HG02678 (cell line): ENCODE measurements at regions not wholly inside any gene's neighbourhood (a gene's known extent, or its start where the extent isn't known, plus 50 kb on each side); places are given as distances from the start of the nearest gene placed in this dataset.

Experiments used
- ATAC-seq: cut with Tn5 transposase; IDR thresholded peaks from one replicate; pipeline ENCODE4 v1.9.1; 2021; ENCODE audit warnings: mild to moderate bottlenecking, moderate library complexity; ENCODE audit not compliant: unreplicated experiment

GRCh38 chr10:130804778-130805634 lies 506.5 kb downstream of the TCERG1L start:
- no peak for ATAC-seq

DNA sequence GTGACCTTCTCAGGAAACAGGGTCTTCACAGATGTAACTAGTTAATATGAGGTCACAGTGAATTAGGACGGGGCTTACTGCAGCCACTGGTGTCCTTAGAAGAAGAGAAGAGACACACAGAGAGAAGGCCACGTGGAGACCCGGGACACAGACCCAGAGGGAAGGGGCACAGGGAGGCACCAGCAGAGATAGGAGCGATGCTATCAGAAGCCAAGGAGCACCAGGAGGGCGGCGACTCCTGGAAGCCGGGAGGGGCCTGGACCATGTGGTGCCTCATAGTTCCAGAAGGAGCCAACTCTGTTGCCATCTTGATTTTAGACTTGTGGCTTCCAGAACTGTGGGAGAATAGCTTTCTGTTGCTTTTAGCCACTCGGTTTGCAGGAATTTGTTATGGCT lies 505.9 kb downstream of the TCERG1L start:
- ATAC-seq, result no peak

- ATAC-seq, result no peak
Observed at GRCh38 chr10:130806426-130806825, 505.1 kb downstream of the TCERG1L start.

- no peak for ATAC-seq
Observed at GRCh38 chr10:130807096-130807495, 504.4 kb downstream of the TCERG1L start.

- no peak for ATAC-seq
Observed at GRCh38 chr10:130807721-130808120, 503.8 kb downstream of the TCERG1L start.

DNA sequence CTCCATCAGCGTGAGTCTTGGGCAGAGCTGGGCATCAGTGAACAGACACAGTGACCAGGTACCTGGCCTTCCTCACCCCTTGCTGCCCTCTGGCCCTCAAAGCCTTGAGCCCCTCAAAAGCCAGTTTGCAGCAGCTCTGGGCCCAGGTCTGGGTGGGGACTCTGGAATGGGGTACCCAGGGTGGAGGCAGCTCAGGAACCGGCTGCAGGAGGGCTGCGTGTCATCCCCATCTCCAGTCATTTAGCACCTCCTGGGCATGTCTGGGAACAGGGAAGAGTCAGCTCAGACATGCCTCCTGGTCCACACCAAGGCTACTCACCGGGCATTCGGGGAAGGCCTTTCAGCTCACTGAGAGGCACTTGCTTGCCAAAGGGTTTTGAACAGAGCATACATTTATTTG lies 503.3 kb downstream of the TCERG1L start:
- ATAC-seq, result no peak

DNA sequence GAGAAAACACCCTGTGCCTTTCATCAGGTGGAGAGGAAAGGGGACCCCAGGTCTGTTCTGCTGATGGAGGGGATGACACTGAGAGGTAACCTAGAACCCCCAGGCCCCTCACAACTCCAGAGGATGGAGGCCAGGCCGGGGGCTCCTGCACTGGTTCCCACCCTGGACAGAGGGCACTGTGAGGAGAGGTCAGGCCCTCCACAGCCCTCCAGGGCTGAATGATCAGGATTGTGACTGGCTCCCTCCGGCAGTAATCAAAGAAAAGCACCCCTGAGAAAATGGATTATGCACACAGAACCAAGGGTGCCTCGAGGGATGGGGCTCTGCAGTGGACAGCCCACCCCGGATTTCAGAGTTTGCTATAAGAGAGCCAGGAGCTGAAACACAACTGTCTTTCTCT lies 502.8 kb downstream of the TCERG1L start:
- ATAC-seq, result no peak

GRCh38 chr10:130809181-130809580 lies 502.3 kb downstream of the TCERG1L start:
- no peak for ATAC-seq

- ATAC-seq, result no peak
Observed at GRCh38 chr10:130809761-130810515, 501.6 kb downstream of the TCERG1L start.

- no peak for ATAC-seq
Observed at GRCh38 chr10:130810856-130811255, 500.7 kb downstream of the TCERG1L start.

DNA sequence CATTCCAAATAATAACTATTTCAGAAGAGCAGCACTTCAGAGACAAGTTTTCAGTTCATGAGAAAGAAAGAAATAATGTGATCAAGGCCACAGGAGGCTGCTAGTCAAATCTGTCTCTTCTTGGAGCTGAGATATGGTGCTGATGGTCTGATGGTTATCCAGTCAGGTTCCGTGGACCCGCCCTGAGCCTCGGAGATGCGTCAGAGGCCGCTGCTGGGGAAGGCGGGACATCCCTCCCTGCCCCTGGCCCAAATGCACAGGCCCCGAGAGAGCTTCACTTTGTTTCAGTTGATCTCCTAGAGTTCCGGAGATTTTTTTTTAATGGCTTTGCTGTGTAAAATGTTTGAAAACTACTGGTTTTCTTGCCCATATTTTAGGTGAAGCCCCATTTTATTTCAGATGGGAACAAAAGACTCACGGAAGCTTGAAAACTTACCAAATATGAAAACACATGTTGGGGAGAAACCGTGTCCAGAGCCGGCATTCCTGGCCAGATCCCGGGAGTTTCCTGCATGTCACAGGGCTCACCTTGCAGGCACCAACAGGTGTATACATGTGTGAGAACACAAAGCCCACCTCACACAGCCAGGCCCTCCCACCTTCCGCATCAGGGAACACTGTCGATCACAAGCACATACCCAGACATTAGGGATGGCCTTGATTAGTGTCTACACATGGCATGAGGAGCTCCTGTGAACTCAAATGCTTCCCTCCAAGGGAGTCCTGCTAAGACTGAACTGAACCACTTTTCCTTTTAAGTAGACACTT lies 499.0 kb downstream of the TCERG1L start:
- no peak for ATAC-seq

DNA sequence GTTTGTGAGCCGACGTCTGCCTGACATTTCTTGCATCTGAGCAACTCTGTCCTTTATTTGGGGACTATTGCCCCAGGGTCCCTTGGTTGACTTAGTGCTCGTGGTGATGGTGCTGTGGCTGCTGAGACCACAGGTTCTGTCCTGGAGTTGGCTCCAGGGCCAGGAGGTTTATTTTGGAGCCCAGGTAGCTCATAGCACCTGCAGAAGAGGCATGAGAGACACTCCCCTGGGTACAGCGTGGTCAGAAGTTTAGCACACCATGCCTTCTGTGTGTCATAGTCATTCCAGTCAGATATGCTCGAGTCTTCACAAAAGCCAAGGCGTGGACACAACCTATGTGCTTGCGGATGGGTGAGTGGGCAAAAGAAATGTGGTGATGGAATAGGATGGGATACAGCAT lies 496.9 kb downstream of the TCERG1L start:
- ATAC-seq, result no peak

DNA sequence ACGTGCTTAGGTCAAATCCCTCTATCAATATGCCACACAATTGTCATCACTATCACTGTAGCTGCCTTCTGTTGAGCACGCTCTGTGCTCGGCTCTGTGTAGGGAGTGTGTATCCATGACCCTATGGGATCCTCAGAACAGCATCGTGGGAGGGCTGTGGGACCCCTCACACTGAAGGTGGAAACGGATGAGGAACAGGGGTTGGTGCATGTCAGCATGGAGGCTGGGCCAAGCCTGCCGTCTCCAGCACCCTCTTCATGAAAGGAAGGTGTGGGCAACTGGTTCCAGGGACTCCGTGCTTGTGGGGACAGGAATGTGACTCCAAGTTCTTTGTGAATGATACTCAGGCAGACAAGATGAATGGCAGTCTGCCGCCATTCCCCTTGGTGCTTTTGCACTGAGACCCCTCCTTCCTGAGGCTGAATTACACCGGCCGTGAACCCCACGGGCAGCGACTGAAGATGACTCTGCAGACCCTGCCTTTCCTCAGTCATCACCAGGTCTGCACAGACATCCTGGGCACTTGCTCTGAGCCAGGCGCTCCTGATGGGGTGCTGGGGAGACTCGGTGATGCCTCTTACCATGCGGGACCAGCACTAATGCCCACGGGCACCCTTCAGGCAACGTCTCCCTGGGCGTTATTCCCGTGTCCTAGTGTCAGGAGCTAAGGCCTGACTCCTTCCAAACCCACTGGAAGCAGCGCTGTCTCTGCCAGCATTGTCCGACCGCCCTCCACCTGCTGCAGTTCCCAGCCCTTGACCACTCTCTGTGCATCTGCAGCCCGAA lies 495.2 kb downstream of the TCERG1L start:
- ATAC-seq, result no peak

GRCh38 chr10:130817046-130817624 lies 494.4 kb downstream of the TCERG1L start:
- ATAC-seq, result no peak

DNA sequence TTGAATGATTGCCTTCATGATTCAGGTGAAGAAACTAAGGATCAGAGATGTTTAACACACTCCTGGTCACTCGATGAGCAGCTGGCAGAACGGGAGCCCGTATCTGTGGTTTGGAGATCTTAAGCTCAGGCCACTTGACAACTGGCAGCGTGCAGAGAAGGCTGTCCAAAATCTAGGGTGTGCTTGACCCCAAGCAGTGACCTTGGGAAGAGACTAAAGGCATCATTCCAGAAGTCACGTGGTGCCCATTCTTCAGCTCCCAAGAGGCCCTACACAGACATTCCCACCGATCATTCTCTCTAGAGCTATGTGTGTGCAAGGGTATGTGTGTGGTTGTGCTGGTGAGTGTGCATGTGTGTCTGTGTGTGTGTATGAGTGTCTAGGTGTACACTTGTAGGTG lies 493.8 kb downstream of the TCERG1L start:
- ATAC-seq, result no peak

DNA sequence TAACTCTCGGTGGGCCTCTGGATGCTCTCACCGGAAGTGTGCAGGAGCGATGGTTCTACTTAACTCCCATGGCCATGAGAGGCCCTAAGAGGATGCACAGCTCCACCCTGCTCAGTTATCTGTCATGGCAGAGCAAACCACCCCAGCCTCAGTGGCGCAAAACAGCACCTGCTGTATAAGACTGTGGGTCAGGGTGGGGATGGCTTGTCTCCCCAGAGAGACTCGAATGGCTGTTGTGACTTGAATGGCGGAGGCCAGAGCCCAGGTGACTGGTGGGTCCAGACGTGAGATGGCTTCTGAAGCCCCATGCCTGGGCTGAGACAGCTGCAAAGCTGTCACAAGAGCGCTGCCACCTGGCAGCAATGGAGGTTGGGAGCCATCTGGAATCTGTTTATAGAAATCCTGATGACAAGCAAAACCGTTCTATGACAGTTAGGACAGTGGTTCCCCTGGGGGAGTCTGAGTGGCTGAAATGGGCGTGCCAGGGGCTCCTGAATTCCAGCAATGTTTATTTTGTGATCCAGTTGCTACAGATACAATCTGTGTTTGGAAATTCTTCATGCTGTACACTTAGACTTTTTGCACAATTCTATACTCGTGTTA lies 490.5 kb downstream of the TCERG1L start:
- ATAC-seq, result no peak

DNA sequence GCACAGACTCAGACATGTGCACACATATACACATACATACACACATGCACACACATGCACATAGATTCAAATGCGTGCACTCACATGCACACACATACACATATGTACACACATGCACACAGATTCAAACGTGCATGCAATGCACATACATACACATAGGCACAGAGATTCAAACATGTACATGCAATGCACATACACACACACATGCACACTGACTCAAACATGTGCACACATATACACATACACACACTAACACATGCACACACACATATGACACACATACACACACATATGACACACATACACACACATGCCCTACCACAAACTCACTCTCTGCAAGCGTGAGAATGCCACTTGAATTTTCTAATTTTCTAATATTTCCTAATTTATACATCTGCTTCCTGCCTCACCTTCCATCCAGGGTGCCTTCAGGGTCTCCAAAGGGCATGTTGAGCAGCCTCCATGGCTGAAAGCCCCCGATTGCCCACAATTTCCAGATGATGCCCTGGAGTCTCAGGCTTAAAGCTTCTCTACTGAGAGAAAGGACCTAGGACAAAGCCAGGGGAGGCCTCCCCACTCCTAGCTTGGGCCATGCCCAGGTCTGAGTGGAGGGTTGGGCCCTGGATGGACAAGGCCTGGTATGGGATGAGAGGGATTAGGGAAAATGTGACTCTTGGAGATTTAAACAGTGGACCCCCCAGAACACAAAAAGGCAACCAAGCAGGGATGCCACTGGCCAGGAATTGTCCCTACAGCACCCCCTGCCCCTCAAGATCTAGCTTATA lies 487.1 kb downstream of the TCERG1L start:
- no peak for ATAC-seq

- ATAC-seq, result no peak
Observed at GRCh38 chr10:130833596-130833995, 477.9 kb downstream of the TCERG1L start.

- no peak for ATAC-seq
Observed at GRCh38 chr10:130834170-130834569, 477.4 kb downstream of the TCERG1L start.
